IPS-20b (cell line): ENCODE measurements at regions not wholly inside any gene's neighbourhood (a gene's known extent, or its start where the extent isn't known, plus 50 kb on each side); places are given as distances from the start of the nearest gene placed in this dataset.
"Not testable (repeated sequence)": the region's sequence is repeated elsewhere in the genome, so short reads cannot be mapped to it uniquely, and the experiment has no call there.

Source experiments
- H3K27ac ChIP-seq: one replicate; pipeline ENCODE4 v1.5.1; 2013; ENCODE audit warnings: low read length
- H3K27me3 ChIP-seq: 2 replicates; pipeline ENCODE4 v1.6.1; 2013; ENCODE audit warnings: mild to moderate bottlenecking, low read length, inconsistent platforms; ENCODE audit not compliant: insufficient read depth
- H3K36me3 ChIP-seq: 2 replicates; pipeline ENCODE4 v1.6.1; 2013; ENCODE audit warnings: low read depth, mild to moderate bottlenecking, inconsistent platforms, low read length, moderate library complexity; ENCODE audit not compliant: insufficient read depth
- H3K4me1 ChIP-seq: 2 replicates; pipeline ENCODE4 v1.6.1; 2013; ENCODE audit warnings: mild to moderate bottlenecking, control low read depth, inconsistent platforms, low read length, moderate library complexity; ENCODE audit not compliant: insufficient read depth
- H3K4me3 ChIP-seq: 2 replicates; pipeline ENCODE4 v1.5.1; 2013; ENCODE audit warnings: mild to moderate bottlenecking, low read length, inconsistent platforms
- H3K9ac ChIP-seq: 2 replicates; pipeline ENCODE4 v1.6.1; 2013; ENCODE audit warnings: low read depth, mild to moderate bottlenecking, inconsistent platforms, low read length, moderate library complexity
- H3K9me3 ChIP-seq: 2 replicates; pipeline ENCODE4 v1.6.1; 2013; ENCODE audit warnings: mild to moderate bottlenecking, low read depth, low read length, inconsistent platforms; ENCODE audit not compliant: insufficient read depth

DNA sequence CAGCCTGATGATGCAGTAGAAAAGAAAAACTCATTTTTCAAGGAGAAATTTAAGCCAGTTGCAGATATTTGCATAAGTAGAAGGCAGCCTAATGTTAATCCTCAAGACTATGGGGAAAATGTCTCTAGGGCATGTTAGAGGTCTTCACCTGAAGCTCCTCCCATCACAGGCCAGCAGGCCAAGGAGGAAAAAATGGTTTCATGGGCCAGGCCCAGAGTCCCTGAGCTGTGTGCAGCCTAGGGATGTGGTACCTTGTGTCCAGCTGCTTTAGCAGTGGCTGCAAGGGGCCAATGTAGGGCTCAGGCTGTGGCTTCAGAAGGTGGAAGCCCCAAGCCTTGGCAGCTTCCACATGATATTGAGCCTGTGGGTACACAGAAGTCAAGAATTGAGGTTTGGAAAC lies 1946.7 kb upstream of the FLRT2 start:
- H3K4me3 ChIP-seq, result no peak overlapping the region
- no peak overlapping the region for H3K27ac ChIP-seq
- no peaks in the 10 kb centered on the region for H3K36me3 ChIP-seq
- H3K9me3 ChIP-seq, result peaks cover 14% of the 10 kb centered on the region
- H3K4me1 ChIP-seq, result no peaks in the 10 kb centered on the region
- no peaks in the 10 kb centered on the region for H3K27me3 ChIP-seq
- H3K9ac ChIP-seq, result no peak overlapping the region

DNA sequence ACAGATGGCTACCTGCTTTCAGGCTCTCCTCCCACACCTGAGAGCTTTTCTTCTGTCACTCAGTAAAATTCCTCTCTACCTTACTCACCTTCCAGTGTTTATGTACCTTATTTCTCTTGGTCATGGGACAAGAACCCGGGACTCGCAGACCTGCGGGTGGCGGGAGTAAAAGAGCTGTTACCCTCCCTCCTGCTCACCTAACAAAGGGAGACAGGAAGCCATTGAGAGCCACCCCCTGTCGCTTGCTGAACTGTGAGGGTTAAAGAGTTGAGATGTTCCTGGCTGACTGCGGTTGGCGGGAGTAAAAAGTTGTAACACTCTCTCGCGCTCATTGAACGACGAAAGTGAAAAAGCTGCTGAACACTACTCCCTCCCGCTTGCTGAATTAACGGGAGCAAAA lies 1935.1 kb upstream of the FLRT2 start:
- H3K4me3 ChIP-seq, result no peak overlapping the region
- H3K27ac ChIP-seq, result no peak overlapping the region
- H3K27me3 ChIP-seq, result no peaks in the 10 kb centered on the region
- H3K9me3 ChIP-seq, result no peaks in the 10 kb centered on the region
- H3K4me1 ChIP-seq, result no peaks in the 10 kb centered on the region
- no peaks in the 10 kb centered on the region for H3K36me3 ChIP-seq
- H3K9ac ChIP-seq, result no peak overlapping the region

DNA sequence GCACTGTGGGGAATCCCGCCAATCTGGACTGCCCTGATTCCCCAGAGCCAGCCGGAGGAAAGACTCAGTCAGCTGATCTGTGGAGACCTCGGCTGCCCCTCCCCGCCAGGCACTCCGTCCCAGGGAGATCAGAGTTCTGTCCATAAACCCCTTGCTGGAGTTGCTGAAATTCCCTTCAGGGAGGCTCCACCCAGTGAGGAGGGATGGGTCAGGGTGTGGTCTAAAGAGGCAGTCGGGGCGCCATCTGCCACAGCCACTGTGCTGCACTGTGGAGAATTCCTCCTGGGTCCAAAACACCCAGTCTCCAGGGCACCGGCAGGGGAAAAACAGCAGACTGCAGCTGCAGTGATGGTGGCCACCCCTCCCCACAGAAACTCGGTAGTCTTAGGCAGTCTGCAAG lies 1922.3 kb upstream of the FLRT2 start:
- H3K4me1 ChIP-seq, result no peaks in the 10 kb centered on the region
- H3K9me3 ChIP-seq, result no peaks in the 10 kb centered on the region
- H3K27ac ChIP-seq, result no peak overlapping the region
- no peak overlapping the region for H3K9ac ChIP-seq
- H3K36me3 ChIP-seq, result no peaks in the 10 kb centered on the region
- H3K4me3 ChIP-seq, result no peak overlapping the region
- no peaks in the 10 kb centered on the region for H3K27me3 ChIP-seq

DNA sequence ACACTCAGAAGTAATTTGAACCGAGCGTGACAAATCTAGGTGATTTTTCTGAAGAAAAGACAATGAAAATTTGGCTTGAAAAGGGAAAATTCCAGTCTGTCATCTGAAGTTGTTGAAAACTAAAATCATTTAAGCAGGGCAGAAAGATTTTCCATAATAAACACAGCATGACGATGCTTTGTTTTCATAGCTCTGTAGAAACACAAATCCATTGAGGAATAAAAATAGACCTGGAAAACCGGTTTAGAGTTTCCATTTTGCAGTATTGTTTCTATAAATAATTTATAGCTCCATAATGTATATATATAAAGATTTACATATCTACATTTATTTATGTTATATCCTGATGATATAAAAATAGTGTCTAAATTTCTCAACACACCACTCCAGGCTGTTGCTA lies 1918.5 kb upstream of the FLRT2 start:
- no peak overlapping the region for H3K27ac ChIP-seq

DNA sequence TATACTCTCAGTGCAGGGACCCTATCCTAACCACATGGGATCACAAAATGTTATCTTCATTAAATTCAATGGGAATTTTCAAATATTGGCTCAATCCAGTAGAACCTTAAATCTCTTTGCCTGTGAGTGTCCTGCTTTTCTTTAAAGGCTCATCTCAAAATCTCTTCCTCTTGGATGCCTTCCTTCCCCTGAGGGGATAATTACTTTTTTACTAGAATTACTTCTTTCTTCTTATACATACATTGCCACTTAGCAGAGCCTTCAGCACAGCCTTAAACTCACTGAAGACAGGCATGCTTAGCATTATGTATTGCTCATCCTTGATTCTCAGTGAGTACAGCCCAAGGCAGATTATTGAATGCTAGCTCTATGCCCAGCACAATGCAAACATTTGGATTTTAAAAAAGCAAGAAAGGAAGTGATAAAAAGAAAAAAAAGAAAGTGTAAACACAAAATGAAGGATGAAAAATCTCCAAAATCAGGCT lies 1918.0 kb upstream of the FLRT2 start:
- no peak overlapping the region for H3K27ac ChIP-seq
- no peaks in the 10 kb centered on the region for H3K27me3 ChIP-seq
- no peak overlapping the region for H3K9ac ChIP-seq
- H3K4me3 ChIP-seq, result no peak overlapping the region
- H3K4me1 ChIP-seq, result no peaks in the 10 kb centered on the region
- H3K9me3 ChIP-seq, result no peaks in the 10 kb centered on the region
- no peaks in the 10 kb centered on the region for H3K36me3 ChIP-seq

More for the DNA sequence above, 1918.5 kb upstream of the FLRT2 start:
- Histone ChIP-seq H3K4me3 (no peak overlapping the region), H3K4me1 (no peaks in the 10 kb centered on the region), H3K9me3 (no peaks in the 10 kb centered on the region), H3K9ac (no peak overlapping the region), H3K27me3 (no peaks in the 10 kb centered on the region), H3K36me3 (no peaks in the 10 kb centered on the region)

DNA sequence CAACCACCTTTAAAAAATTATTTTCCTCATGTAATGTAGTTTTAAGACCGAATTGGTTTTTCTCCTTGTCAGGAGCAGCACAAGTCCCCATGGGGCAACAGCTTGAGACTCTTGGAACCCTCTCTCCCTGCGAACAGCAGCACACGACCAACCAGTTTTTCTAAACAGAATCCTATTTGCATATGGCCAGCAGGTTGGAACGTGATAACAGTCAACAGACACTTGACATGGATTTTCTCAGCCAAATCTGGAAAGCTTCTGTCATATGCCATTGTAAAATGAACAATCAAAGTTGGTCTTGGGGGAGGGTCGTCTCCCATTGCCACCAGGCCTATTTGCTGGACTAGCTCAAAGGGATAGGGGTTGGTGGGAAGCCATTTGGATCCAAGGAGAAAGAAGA lies 1915.0 kb upstream of the FLRT2 start:
- Histone ChIP-seq H3K9me3 (no peaks in the 10 kb centered on the region), H3K27ac (no peak overlapping the region), H3K36me3 (no peaks in the 10 kb centered on the region), H3K4me1 (no peaks in the 10 kb centered on the region), H3K9ac (no peak overlapping the region), H3K4me3 (no peak overlapping the region), H3K27me3 (no peaks in the 10 kb centered on the region)

DNA sequence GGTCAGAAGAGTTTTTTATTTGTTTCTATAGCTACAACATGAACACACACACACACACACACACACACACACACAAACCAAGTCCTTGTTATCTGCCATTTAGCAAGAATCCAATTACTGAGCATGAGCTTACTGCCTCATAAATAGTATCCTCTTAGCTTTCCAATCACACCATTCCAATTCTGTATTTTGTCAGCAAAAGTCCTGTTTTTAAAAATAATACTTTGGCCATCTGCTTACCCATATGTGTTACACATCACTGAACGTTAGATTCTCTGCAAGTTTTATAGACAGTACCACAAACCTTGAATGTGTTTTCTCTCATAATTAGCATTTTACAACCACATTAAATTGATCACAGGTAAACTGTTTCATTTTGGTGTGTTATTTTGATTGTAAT lies 1905.4 kb upstream of the FLRT2 start:
- no peak overlapping the region for H3K9ac ChIP-seq
- H3K27ac ChIP-seq, result no peak overlapping the region

DNA sequence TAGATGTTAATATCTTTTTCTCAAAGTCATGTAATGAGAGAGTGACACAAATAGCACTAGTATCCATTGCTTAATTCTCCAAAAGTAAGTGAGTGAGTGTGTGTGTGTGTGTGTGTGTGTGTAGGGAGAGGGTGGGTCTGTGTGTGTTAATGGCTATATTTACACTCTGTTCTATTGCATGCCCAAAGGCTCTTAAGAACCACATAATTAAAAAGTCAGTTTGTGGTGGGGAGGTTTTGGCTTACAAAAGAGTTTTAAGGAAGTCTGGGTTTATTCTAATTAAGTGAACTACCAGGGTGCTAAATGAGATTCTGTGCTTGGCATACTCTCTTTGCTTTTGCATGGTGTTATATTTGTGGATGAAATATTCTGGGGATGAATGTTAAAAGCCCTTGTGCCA lies 1897.6 kb upstream of the FLRT2 start:
- no peak overlapping the region for H3K4me3 ChIP-seq
- H3K4me1 ChIP-seq, result no peaks in the 10 kb centered on the region
- H3K27me3 ChIP-seq, result no peaks in the 10 kb centered on the region
- no peak overlapping the region for H3K9ac ChIP-seq
- H3K27ac ChIP-seq, result no peak overlapping the region
- no peaks in the 10 kb centered on the region for H3K36me3 ChIP-seq
- H3K9me3 ChIP-seq, result no peaks in the 10 kb centered on the region

More for the DNA sequence above, 1905.4 kb upstream of the FLRT2 start:
- H3K36me3 ChIP-seq, result no peaks in the 10 kb centered on the region
- H3K9me3 ChIP-seq, result no peaks in the 10 kb centered on the region
- H3K27me3 ChIP-seq, result no peaks in the 10 kb centered on the region
- H3K4me3 ChIP-seq, result no peak overlapping the region
- no peaks in the 10 kb centered on the region for H3K4me1 ChIP-seq

DNA sequence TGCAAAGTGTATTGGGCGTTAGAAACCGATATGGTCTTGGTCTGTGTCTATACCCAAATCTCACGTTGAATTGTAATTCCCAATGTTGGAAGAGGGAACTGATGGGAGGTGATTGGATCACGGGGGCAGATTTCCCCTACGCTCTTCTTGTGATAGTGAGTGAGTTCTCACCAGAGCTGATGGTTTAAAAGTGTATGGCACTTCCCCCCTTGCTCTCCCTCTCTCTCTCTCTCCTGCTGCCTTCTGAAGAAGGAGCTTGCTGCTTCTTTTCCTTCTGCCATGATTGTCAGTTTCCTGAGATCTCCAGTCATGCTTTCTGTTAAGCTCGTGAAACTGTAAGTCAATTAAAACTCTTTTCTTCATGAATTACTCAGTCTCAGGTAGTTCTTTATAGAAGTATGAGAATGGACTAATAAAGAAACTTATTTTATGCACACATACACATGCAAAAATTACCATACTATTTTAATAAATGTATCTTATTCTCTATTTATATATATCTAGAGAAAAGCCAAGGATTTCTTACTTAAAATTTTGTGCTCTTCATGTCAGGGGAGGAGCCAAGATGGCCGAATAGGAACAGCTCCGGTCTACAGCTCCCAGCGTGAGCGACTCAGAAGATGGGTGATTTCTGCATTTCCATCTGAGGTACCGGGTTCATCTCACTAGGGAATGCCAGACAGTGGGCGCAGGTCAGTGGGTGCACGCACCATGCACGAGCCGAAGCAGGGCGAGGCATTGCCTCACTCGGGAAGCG lies 1891.0 kb upstream of the FLRT2 start:
- Histone ChIP-seq H3K4me3 (no peak overlapping the region), H3K9ac (no peak overlapping the region), H3K27ac (no peak overlapping the region), H3K9me3 (no peaks in the 10 kb centered on the region), H3K4me1 (no peaks in the 10 kb centered on the region), H3K36me3 (no peaks in the 10 kb centered on the region), H3K27me3 (no peaks in the 10 kb centered on the region)

DNA sequence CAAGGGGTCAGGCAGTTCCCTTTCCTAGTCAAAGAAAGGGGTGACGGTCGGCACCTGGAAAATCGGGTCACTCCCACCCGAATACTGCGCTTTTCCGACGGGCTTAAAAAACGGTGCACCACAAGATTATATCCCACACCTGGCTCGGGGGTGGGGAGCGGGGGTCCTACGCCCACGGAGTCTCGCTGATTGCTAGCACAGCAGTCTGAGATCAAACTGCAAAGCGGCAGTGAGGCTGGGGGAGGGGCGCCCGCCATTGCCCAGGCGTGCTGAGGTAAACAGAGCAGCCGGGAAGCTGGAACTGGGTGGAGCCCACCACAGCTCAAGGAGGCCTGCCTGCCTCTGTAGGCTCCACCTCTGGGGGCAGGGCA lies 1890.5 kb upstream of the FLRT2 start:
- not testable (repeated sequence) for H3K36me3 ChIP-seq, H3K9me3 ChIP-seq, H3K4me1 ChIP-seq, H3K4me3 ChIP-seq, H3K9ac ChIP-seq, H3K27ac ChIP-seq, H3K27me3 ChIP-seq

DNA sequence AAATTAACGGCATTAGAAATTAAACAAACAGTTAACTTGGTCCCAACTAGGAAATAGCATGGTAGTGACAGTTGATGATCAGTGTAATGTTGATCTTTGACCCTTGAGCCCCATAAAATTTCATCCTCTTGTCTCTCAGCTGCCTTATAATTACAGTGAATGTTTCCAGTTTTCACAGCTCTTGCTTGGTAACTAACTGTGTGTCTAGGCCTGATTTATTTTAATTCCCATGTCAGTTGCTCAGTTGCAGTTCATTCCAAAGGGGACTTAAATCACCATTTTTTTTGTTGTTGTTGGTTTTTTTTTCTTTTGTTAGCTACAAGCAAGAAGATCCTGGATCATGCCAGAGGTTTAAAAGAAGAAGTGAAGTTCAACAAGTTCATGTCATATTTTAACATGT lies 1883.7 kb upstream of the FLRT2 start:
- no peaks in the 10 kb centered on the region for H3K9me3 ChIP-seq
- H3K4me1 ChIP-seq, result no peaks in the 10 kb centered on the region
- H3K27ac ChIP-seq, result no peak overlapping the region
- H3K9ac ChIP-seq, result no peak overlapping the region
- H3K27me3 ChIP-seq, result no peaks in the 10 kb centered on the region
- no peaks in the 10 kb centered on the region for H3K36me3 ChIP-seq
- H3K4me3 ChIP-seq, result no peak overlapping the region

DNA sequence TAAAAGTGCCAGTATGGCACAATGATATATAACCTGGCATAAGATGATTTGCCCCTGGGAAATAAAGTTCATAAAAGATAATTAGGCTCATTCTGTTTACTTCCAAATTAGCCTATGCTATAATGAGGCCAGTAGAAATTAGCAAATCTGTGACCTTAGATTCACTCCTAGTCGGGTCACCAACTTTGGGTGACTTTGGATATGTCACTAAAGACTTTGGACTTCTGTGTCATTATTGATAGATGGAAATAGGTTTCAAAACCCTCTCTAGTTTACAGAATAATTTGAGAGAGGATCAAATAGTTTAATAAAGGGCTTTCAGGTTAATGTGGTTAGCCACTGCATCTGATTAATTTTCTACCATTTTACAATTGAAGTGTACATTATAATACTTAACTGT lies 1869.3 kb upstream of the FLRT2 start:
- Histone ChIP-seq H3K9me3 (no peaks in the 10 kb centered on the region), H3K27ac (no peak overlapping the region)

More for the DNA sequence above, 1869.3 kb upstream of the FLRT2 start:
- H3K27me3 ChIP-seq, result no peaks in the 10 kb centered on the region
- H3K9ac ChIP-seq, result no peak overlapping the region
- no peak overlapping the region for H3K4me3 ChIP-seq
- no peaks in the 10 kb centered on the region for H3K36me3 ChIP-seq
- peaks cover 12% of the 10 kb centered on the region; the same call in 1 of the 2 replicates for H3K4me1 ChIP-seq
